MM.1S (cell line): ENCODE measurements at regions not wholly inside any gene's neighbourhood (a gene's known extent, or its start where the extent isn't known, plus 50 kb on each side); places are given as distances from the start of the nearest gene placed in this dataset.
"Not testable (repeated sequence)": the region's sequence is repeated elsewhere in the genome, so short reads cannot be mapped to it uniquely, and the experiment has no call there.

Source experiments
- EZH2 ChIP-seq: fragments of 300-600 bp; sonication (generic); optimal IDR thresholded peaks from 2 replicates; pipeline ENCODE3; 2017; ENCODE audit warnings: low read depth, mild to moderate bottlenecking, antibody characterized with exemption, low read length, mixed read lengths
- EZH2phosphoT487 ChIP-seq: fragments of 300-600 bp; sonication (generic); IDR thresholded peaks from 2 replicates; pipeline ENCODE4 v1.6.1; 2018; ENCODE audit warnings: antibody characterized with exemption, low read length
- TF ChIP-seq, protein P1 (sequence below): fragments of 300-600 bp; sonication (generic); IDR thresholded peaks from 2 replicates; pipeline ENCODE4 v1.5.1; 2016; ENCODE audit warnings: antibody characterized with exemption, low read length, mixed read lengths

DNA sequence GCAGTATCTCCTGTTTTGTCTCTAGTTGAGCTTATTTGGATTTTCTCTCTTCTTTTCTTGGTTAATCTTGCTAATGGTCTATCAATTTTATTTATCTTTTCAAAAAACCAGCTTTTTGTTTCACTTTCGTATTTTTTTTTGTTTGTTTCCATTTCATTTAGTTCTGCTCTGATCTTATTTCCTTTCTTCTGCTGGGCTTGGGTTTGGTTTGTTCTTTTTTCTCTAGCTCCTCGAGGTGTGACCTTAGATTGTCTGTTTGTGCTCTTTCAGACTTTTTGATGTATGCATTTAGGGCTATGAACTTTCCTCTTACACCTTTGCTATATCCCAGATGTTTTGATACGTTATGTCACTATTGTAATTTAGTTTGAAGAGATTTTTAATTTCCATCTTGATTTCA lies 353.3 kb downstream of the SV2B start:
- not testable (repeated sequence) for TF ChIP-seq EZH2, EZH2phosphoT487
- TF ChIP-seq, protein P1, sequence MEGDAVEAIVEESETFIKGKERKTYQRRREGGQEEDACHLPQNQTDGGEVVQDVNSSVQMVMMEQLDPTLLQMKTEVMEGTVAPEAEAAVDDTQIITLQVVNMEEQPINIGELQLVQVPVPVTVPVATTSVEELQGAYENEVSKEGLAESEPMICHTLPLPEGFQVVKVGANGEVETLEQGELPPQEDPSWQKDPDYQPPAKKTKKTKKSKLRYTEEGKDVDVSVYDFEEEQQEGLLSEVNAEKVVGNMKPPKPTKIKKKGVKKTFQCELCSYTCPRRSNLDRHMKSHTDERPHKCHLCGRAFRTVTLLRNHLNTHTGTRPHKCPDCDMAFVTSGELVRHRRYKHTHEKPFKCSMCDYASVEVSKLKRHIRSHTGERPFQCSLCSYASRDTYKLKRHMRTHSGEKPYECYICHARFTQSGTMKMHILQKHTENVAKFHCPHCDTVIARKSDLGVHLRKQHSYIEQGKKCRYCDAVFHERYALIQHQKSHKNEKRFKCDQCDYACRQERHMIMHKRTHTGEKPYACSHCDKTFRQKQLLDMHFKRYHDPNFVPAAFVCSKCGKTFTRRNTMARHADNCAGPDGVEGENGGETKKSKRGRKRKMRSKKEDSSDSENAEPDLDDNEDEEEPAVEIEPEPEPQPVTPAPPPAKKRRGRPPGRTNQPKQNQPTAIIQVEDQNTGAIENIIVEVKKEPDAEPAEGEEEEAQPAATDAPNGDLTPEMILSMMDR = not testable (repeated sequence)
